ENCODE measurements at regions not wholly inside any gene's neighbourhood (a gene's known extent, or its start where the extent isn't known, plus 50 kb on each side); places are given as distances from the start of the nearest gene placed in this dataset.
"Not testable (repeated sequence)": the region's sequence is repeated elsewhere in the genome, so short reads cannot be mapped to it uniquely, and the experiment has no call there.

- DNase-seq (ENCODE audit: low spot score): not testable (repeated sequence)
Observed at GRCh38 chrX:67213686-67214085, 330.1 kb upstream of the AR start.

- DNase-seq (ENCODE audit: low spot score): no peak
Observed at GRCh38 chrX:67207912-67208311, 335.9 kb upstream of the AR start.

- DNase-seq (ENCODE audit: low spot score): no peak
Observed at GRCh38 chrX:67159437-67159836, 384.4 kb upstream of the AR start.

GRCh38 chrX:67114635-67115034, 429.2 kb upstream of the AR start:
- no peak for DNase-seq (ENCODE audit: low spot score)

- no peak for DNase-seq (ENCODE audit: low spot score)
Observed at GRCh38 chrX:67105758-67106116, 438.1 kb upstream of the AR start.

GRCh38 chrX:67104982-67105757, 438.7 kb upstream of the AR start:
- no peak for DNase-seq (ENCODE audit: low spot score)

- DNase-seq (ENCODE audit: low spot score): no peak
Observed at GRCh38 chrX:67100031-67100884, 443.6 kb upstream of the AR start.

GRCh38 chrX:67094061-67094460, 449.8 kb upstream of the AR start:
- DNase-seq (ENCODE audit: low spot score): no peak

GRCh38 chrX:67050760-67051159, 411.9 kb upstream of the EDA2R start:
- no peak for DNase-seq (ENCODE audit: low spot score)

- DNase-seq (ENCODE audit: low spot score): no peak
Observed at GRCh38 chrX:67044866-67045265, 406.0 kb upstream of the EDA2R start.

GRCh38 chrX:67044029-67044653, 405.3 kb upstream of the EDA2R start:
- DNase-seq (ENCODE audit: low spot score): no peak

- no peak for DNase-seq (ENCODE audit: low spot score)
Observed at GRCh38 chrX:67004451-67004850, 365.6 kb upstream of the EDA2R start.

- no peak for DNase-seq (ENCODE audit: low spot score)
Observed at GRCh38 chrX:66994729-66995128, 355.9 kb upstream of the EDA2R start.

- not testable (repeated sequence) for DNase-seq (ENCODE audit: low spot score)
Observed at GRCh38 chrX:66992077-66992476, 353.2 kb upstream of the EDA2R start.

GRCh38 chrX:66988331-66988730, 349.5 kb upstream of the EDA2R start:
- no peak for DNase-seq (ENCODE audit: low spot score)

GRCh38 chrX:66961665-66962064, 322.8 kb upstream of the EDA2R start:
- no peak for DNase-seq (ENCODE audit: low spot score)

- DNase-seq (ENCODE audit: low spot score): no peak
Observed at GRCh38 chrX:66931713-66932112, 292.8 kb upstream of the EDA2R start.

GRCh38 chrX:66930516-66930915, 291.6 kb upstream of the EDA2R start:
- not testable (repeated sequence) for DNase-seq (ENCODE audit: low spot score)

- DNase-seq (ENCODE audit: low spot score): no peak
Observed at GRCh38 chrX:66920296-66920695, 281.4 kb upstream of the EDA2R start.

- DNase-seq (ENCODE audit: low spot score): no peak
Observed at GRCh38 chrX:66919280-66919832, 280.5 kb upstream of the EDA2R start.

GRCh38 chrX:66918511-66918910, 279.6 kb upstream of the EDA2R start:
- DNase-seq (ENCODE audit: low spot score): no peak

- no peak for DNase-seq (ENCODE audit: low spot score)
Observed at GRCh38 chrX:66915893-66916292, 277.0 kb upstream of the EDA2R start.

All from A172 (cell line).